Ovary (tissue), 7 donors: ENCODE measurements at regions not wholly inside any gene's neighbourhood (a gene's known extent, or its start where the extent isn't known, plus 50 kb on each side); places are given as distances from the start of the nearest gene placed in this dataset.

Source experiments
- DNase-seq, 5 donors: peaks; one replicate each; pipeline ENCODE4 v3.0.0-alpha.2; 2019 to 2020
- H3K27ac ChIP-seq, 2 donors: fragments of 200-600 bp; one replicate each; pipeline versions ENCODE4 v1.5.1 to v1.8.0; 2019 to 2022
- H3K27me3 ChIP-seq: fragments of 200-600 bp; one replicate; pipeline ENCODE4 v1.8.0; 2022
- H3K36me3 ChIP-seq: fragments of 200-600 bp; sonication (generic); one replicate; pipeline ENCODE4 v1.5.1; 2019
- H3K4me1 ChIP-seq: one replicate; pipeline ENCODE4 v1.8.1; 2013; ENCODE audit warnings: mild to moderate bottlenecking, moderate library complexity; ENCODE audit not compliant: insufficient read depth
- H3K4me3 ChIP-seq: fragments of 200-600 bp; sonication (generic); one replicate; pipeline ENCODE4 v1.5.1; 2017
- H3K9me3 ChIP-seq, 2 donors: fragments of 200-600 bp in 1 of 2; sonication (generic) in 1 of 2; one replicate each; pipeline versions ENCODE4 v1.5.1 to v1.8.1; 2013 to 2019; ENCODE audit warnings: mild to moderate bottlenecking in 1 of 2, moderate library complexity in 1 of 2
- EP300 ChIP-seq: sonication (generic); formaldehyde crosslinking; IDR thresholded peaks from one replicate; pipeline ENCODE4 v1.6.1; 2017; ENCODE audit warnings: antibody characterized with exemption
- POLR2A ChIP-seq: fragments of 450-650 bp; IDR thresholded peaks from one replicate; pipeline ENCODE4 v1.6.1; 2017; ENCODE audit warnings: antibody characterized with exemption, mild to moderate bottlenecking, moderate library complexity
- WGBS, 3 donors: extraction: QIAGEN DNeasy Blood & Tissue Kit in 1 of 3; methylation state at CpG; one replicate each; pipeline versions ENCODE4 v1.1.5 to v1.1.7; 2013 to 2017; 5-methylcytosine and 5-hydroxymethylcytosine counted together
- intact Hi-C, 4 donors: fragments of 100-400 bp; cut with DNase I; formaldehyde crosslinking; loops; one replicate each; pipeline versions ENCODE4 v1.11.0 to v1.15.1; 2022 to 2023
- TF ChIP-seq, protein P1 (sequence below), 3 donors: fragments of 450-650 bp in 2 of 3; fragments of 200-600 bp in 1 of 3; IDR thresholded peaks; one replicate each; pipeline versions ENCODE4 v1.5.1 to v1.8.0; 2016 to 2022; ENCODE audit warnings: antibody characterized with exemption in 3 of 3, mild to moderate bottlenecking in 1 of 3
- donor health status: DM: no; HTN: no; CAD: no; lungs with moderate emphysema.
- donor health status: DM: no; HTN: no; CAD: no.
- donor health status: Bipolar disorder and iron deficiency.
- donor health status: DM: no; HTN: no; CAD: no.
- donor health status: DM: yes; HTN: yes; CAD: no.

DNA sequence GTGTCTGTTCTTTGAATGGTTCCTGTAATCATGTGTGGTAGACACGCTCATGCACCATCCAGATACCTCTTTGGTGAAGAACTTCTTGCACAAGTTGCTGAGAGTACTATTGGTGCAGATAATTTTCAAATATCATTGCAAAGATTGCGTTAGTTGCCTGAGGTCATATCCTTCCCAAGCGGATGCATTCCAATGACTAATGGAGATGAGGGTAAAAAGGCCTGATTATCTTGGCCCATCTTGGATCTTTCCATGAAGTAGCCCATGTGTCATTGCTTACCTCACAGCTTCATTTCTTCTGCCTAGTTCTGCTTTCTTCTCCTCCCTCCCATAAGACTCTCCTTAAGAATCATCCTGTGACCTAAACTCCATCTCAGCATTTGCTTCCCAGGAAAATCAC, 384.9 kb upstream of the CNKSR2 start:
- Histone ChIP-seq H3K27me3 (no peaks in the 10 kb centered on the region), H3K9me3 (no peaks in the 10 kb centered on the region), H3K4me1 (no peaks in the 10 kb centered on the region), H3K36me3 (no peaks in the 10 kb centered on the region), H3K4me3 (no peak overlapping the region), H3K27ac (no peak overlapping the region)
- intact Hi-C loops = no loop called here
- DNase-seq = no peak
- TF ChIP-seq EP300 (no peak), POLR2A (no peak)
- TF ChIP-seq, protein P1, sequence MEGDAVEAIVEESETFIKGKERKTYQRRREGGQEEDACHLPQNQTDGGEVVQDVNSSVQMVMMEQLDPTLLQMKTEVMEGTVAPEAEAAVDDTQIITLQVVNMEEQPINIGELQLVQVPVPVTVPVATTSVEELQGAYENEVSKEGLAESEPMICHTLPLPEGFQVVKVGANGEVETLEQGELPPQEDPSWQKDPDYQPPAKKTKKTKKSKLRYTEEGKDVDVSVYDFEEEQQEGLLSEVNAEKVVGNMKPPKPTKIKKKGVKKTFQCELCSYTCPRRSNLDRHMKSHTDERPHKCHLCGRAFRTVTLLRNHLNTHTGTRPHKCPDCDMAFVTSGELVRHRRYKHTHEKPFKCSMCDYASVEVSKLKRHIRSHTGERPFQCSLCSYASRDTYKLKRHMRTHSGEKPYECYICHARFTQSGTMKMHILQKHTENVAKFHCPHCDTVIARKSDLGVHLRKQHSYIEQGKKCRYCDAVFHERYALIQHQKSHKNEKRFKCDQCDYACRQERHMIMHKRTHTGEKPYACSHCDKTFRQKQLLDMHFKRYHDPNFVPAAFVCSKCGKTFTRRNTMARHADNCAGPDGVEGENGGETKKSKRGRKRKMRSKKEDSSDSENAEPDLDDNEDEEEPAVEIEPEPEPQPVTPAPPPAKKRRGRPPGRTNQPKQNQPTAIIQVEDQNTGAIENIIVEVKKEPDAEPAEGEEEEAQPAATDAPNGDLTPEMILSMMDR (IDR thresholded peaks at IDR 0.05) = no peak
- 80 to 83% (median 82%) methylated on average over 3 of the region's 3 CpGs for WGBS, 3 donors

DNA sequence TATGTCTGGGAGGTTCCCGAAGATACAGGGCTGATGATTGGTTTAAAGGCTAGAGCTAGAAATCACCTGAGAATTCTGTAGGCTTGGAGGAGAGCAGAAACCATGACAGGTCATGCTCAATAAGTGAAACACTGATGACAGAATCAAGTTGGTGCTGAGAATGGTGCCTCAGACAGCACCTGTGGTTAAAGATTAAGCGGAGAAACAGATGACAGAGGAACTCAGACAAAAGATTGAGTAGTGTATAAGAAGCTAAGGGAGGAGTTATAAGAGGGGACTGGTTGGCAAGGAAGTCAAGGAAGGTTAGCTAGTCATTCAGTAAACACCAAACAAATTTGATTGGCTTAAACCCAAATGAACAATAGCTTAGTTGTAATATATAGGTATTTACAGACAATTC, 385.4 kb upstream of the CNKSR2 start:
- 71 to 80% (median 74%) methylated on average over 2 of the region's 2 CpGs for WGBS, 3 donors
- no peak overlapping the region for H3K4me3 ChIP-seq
- no peaks in the 10 kb centered on the region for H3K9me3 ChIP-seq
- intact Hi-C loops = no loop called here
- H3K4me1 ChIP-seq = no peaks in the 10 kb centered on the region
- no peak overlapping the region for H3K27ac ChIP-seq
- no peak for TF ChIP-seq POLR2A
- no peak for TF ChIP-seq EP300
- TF ChIP-seq, protein P1 (IDR thresholded peaks at IDR 0.05) = no peak
- no peak for DNase-seq
- no peaks in the 10 kb centered on the region for H3K36me3 ChIP-seq
- H3K27me3 ChIP-seq = no peaks in the 10 kb centered on the region

DNA sequence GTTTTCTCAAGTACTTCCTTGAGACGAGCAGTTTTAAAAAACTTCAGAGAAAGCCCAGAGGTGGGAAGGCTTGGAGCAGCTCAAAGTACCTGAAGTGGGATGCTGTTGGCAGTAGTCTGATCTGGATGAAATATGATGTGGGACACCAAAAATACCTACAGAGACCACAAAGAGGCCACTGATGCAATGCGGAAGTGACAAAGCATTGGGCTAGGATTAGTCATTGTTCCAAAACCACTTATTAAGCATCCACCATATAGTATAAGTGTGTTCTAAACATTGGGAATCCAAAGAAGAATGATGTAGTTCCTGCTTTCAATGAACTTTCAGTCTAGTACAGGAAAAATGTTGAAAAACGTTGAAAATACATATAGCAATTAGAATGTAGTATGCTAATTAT, 386.1 kb upstream of the CNKSR2 start:
- no peaks in the 10 kb centered on the region for H3K27me3 ChIP-seq
- H3K27ac ChIP-seq = no peak overlapping the region
- WGBS, 3 donors = 65 to 74% (median 71%) methylated on average over 3 of the region's 3 CpGs
- no peak overlapping the region for H3K4me3 ChIP-seq
- intact Hi-C loops = no loop called here
- DNase-seq = no peak
- no peaks in the 10 kb centered on the region for H3K9me3 ChIP-seq
- H3K4me1 ChIP-seq = no peaks in the 10 kb centered on the region
- no peaks in the 10 kb centered on the region for H3K36me3 ChIP-seq
- no peak for TF ChIP-seq EP300
- no peak for TF ChIP-seq POLR2A
- TF ChIP-seq, protein P1 (IDR thresholded peaks at IDR 0.05) = no peak

DNA sequence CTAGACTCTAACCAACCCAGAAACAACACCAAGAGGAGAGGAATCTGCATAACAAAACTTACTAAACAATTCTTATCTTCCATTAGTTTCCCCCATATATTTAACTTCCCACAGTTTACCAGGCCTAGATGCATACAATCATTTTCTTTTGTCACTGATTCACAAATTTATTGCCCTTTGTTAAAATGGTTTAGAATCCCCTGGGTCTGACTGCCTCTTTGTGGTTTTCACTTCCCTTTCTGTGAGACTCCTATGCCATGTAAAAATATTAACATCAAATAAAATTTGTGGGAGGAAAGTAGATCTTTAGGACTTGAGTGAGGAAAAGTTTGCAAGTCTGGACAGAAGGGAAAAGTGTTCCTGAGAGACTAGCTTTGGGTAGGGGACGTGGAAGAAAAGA, 393.8 kb upstream of the CNKSR2 start:
- TF ChIP-seq EP300 = no peak
- TF ChIP-seq, protein P1 (IDR thresholded peaks at IDR 0.05) = no peak
- TF ChIP-seq POLR2A = no peak
- Histone ChIP-seq H3K4me3 (no peak overlapping the region), H3K36me3 (no peaks in the 10 kb centered on the region), H3K4me1 (no peaks in the 10 kb centered on the region), H3K27ac (no peak overlapping the region), H3K27me3 (no peaks in the 10 kb centered on the region), H3K9me3 (no peaks in the 10 kb centered on the region)
- 44 to 58% (median 52%) methylated on average over 1 of the region's 1 CpG for WGBS, 3 donors
- intact Hi-C loops = no loop called here
- no peak for DNase-seq

DNA sequence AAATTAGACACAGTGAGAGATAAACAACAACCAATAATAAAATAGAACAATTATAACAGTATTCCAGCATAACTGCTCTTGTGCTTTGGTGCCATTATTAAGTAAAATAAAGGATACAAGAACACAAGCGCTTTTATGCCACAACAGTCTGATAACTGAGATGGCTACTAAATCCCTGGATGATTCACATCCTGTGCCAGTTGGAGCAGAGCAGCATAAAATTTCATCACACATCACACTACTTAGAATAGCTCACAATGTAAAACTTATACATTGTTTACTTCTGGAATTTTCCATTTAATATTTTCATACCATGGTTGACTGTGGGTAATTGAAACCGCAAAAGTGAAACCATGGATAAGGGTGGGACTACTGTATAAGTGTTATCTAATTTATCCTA, 399.9 kb upstream of the CNKSR2 start:
- Histone ChIP-seq H3K36me3 (no peaks in the 10 kb centered on the region), H3K4me3 (no peak overlapping the region), H3K4me1 (no peaks in the 10 kb centered on the region), H3K27me3 (no peaks in the 10 kb centered on the region), H3K27ac (no peak overlapping the region), H3K9me3 (no peaks in the 10 kb centered on the region)
- TF ChIP-seq POLR2A = no peak
- TF ChIP-seq EP300 = no peak
- TF ChIP-seq, protein P1 (IDR thresholded peaks at IDR 0.05) = no peak
- intact Hi-C loops = no loop called here
- 78 to 91% (median 82%) methylated on average over 2 of the region's 2 CpGs for WGBS, 3 donors
- no peak for DNase-seq
